Activated naive CD4-positive, alpha-beta T cell treated with anti-CD3 and anti-CD28 coated beads, Interleukin-2, amount 10 ng/mL, durations not matched to agents 7 days and 5 days (primary cell): ENCODE measurements at regions not wholly inside any gene's neighbourhood (a gene's known extent, or its start where the extent isn't known, plus 50 kb on each side); places are given as distances from the start of the nearest gene placed in this dataset.

Experiments used
- CTCF ChIA-PET: fragments of 350-600 bp; sonication (Branson Sonifier 250); formaldehyde crosslinking; loops from one replicate; lab custom pipeline; 2021; ENCODE audit warnings: antibody characterized with exemption; lab: Charles Lee
- DNase-seq: peaks from one replicate; pipeline ENCODE4 v3.0.0-alpha.2; 2020
- H3K27ac Mint-ChIP-seq: one replicate; pipeline ENCODE4 v1.8.0; 2021; ENCODE audit warnings: mild to moderate bottlenecking, moderate library complexity, mixed read lengths
- H3K27me3 Mint-ChIP-seq: one replicate; pipeline ENCODE4 v1.8.0; 2021; ENCODE audit warnings: mild to moderate bottlenecking, mixed read lengths
- H3K36me3 Mint-ChIP-seq: one replicate; pipeline ENCODE4 v1.8.0; 2021; ENCODE audit warnings: mixed read lengths
- H3K4me1 Mint-ChIP-seq: one replicate; pipeline ENCODE4 v1.8.0; 2021; ENCODE audit warnings: mixed read lengths
- H3K4me3 Mint-ChIP-seq: one replicate; pipeline ENCODE4 v1.8.0; 2021; ENCODE audit warnings: mild to moderate bottlenecking, moderate library complexity, mixed read lengths
- H3K9me3 Mint-ChIP-seq: one replicate; pipeline ENCODE4 v1.8.0; 2021; ENCODE audit warnings: mixed read lengths

DNA sequence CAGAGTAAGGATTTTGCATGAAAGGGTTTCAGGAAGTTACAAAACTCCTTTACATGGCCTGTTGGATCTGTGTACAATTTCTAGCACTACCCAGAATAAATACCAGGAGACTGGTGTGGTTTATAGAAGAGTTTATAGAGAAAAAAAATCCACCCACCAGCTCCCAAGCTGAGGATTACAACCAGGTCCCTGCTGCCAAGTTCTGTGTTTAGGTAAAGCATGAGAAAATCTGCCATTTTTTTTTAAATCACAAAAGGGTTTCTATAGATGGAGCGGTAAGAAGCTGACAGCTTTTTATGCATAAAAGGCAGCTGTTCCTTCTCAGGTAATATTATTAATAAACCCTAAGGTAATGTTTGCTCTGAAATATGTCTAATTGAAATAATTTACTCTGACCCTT lies 545.4 kb upstream of the ZEB2 start:
- H3K4me1 Mint-ChIP-seq: no peaks in the 10 kb centered on the region
- H3K9me3 Mint-ChIP-seq: no peaks in the 10 kb centered on the region
- H3K27me3 Mint-ChIP-seq: no peaks in the 10 kb centered on the region
- no peak overlapping the region for H3K4me3 Mint-ChIP-seq
- no peak for DNase-seq
- no peak overlapping the region for H3K27ac Mint-ChIP-seq
- no peaks in the 10 kb centered on the region for H3K36me3 Mint-ChIP-seq
- CTCF ChIA-PET: no interaction called here

DNA sequence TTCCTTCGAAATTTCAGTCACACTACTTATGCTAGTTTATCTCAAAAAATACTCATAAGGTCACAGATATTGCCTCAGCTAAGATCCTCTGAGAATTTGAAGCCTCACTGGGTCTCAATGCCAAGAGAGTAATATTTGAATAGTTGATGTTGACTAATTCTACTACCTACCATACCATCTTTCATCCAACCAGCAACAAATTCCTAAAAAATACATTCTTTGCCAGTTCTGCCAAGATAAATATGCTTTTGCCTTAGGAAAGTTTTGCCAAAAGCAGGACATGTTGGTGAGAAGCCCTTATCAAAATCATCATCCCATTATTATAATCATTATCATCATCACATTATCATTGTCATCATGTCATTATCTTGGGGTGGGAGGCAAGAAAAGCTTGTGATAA lies 544.6 kb upstream of the ZEB2 start:
- H3K36me3 Mint-ChIP-seq: no peaks in the 10 kb centered on the region
- no peak overlapping the region for H3K4me3 Mint-ChIP-seq
- no peak for DNase-seq
- H3K9me3 Mint-ChIP-seq: no peaks in the 10 kb centered on the region
- H3K27me3 Mint-ChIP-seq: no peaks in the 10 kb centered on the region
- CTCF ChIA-PET: no interaction called here
- H3K27ac Mint-ChIP-seq: no peak overlapping the region
- H3K4me1 Mint-ChIP-seq: no peaks in the 10 kb centered on the region

DNA sequence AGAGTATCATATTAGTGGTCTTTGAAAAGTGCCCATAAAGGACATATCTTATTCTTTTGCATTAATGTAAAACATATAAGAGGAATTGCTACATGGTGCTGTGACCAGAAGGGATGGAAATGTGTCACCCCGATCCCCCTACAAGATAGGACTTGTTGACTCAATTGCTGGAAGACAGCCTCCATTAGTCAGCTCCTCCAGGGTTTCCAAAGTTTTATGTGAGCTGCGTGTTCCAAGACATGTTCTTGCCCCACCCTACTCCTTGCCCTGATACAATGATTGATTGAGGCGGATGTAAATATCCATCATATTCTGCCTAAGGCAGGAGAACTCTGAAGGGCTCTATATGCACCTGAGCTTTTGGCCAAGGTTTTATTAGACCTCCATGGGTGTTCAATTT lies 541.0 kb upstream of the ZEB2 start:
- no peaks in the 10 kb centered on the region for H3K9me3 Mint-ChIP-seq
- CTCF ChIA-PET: no interaction called here
- no peaks in the 10 kb centered on the region for H3K4me1 Mint-ChIP-seq
- no peaks in the 10 kb centered on the region for H3K27me3 Mint-ChIP-seq
- no peak overlapping the region for H3K27ac Mint-ChIP-seq
- no peak for DNase-seq
- H3K4me3 Mint-ChIP-seq: no peak overlapping the region
- H3K36me3 Mint-ChIP-seq: no peaks in the 10 kb centered on the region

DNA sequence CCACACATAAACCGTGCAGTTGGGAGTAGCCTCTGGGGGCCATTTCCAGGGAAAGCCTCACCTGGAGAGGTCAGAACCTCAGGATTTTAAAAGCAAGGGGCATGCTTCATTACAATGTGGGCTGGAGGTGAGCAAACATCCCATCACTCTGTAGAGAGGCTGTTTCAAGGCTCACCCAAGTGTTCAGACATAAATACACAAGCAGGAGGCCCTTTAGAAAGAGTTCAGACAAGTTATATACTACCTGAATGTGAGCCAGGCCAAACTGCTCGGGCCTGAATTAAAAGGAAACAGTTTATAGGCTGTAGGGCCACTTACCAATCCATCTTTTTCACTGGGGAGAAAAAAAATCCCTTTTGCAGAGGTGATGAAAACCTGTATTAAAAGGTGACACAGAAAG lies 540.0 kb upstream of the ZEB2 start:
- H3K4me1 Mint-ChIP-seq: no peaks in the 10 kb centered on the region
- no peak overlapping the region for H3K27ac Mint-ChIP-seq
- H3K36me3 Mint-ChIP-seq: no peaks in the 10 kb centered on the region
- H3K4me3 Mint-ChIP-seq: no peak overlapping the region
- no peaks in the 10 kb centered on the region for H3K27me3 Mint-ChIP-seq
- CTCF ChIA-PET: no interaction called here
- H3K9me3 Mint-ChIP-seq: no peaks in the 10 kb centered on the region
- DNase-seq: no peak

DNA sequence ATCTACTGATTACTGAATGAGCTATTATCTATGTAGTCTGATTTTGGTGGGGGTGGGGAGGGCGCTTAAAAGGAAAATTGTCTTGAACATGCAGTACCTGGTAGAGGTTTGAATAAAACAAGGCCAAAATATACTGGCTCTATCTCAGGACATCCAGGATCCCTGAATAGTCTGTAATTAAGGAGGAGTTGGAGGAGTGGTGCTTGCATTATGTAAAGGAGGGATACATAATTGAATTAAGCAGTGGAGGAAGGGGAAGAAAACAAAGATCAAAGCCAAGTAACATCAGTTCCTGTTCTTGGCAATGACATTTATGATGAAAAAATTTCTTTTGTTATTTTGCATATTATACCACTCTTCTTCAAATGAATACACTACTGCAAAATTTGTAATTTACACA lies 539.4 kb upstream of the ZEB2 start:
- Mint-ChIP-seq H3K27me3 (no peaks in the 10 kb centered on the region), H3K4me1 (no peaks in the 10 kb centered on the region), H3K36me3 (no peaks in the 10 kb centered on the region), H3K27ac (no peak overlapping the region), H3K9me3 (no peaks in the 10 kb centered on the region), H3K4me3 (no peak overlapping the region)
- CTCF ChIA-PET: no interaction called here
- DNase-seq: no peak

DNA sequence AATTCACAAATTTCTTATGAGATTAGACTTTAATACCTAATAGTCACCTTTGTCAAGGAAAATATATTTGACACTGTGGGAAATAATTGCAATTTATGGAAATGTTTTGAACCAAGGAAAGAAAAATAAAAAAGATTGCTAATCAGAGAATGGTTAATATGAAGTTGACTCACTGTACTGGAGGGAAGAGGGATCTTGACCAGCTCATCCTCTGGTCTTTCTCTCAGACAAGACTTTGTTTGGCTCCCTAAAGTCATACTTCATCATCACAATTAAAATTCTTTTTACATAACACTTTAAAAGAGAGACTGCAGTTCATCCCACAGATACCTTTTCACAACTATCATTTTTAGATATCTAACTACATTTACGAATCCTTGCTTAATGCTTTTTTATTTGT lies 538.5 kb upstream of the ZEB2 start:
- Mint-ChIP-seq H3K9me3 (peaks cover 1% of the 10 kb centered on the region), H3K27me3 (no peaks in the 10 kb centered on the region), H3K4me1 (no peaks in the 10 kb centered on the region), H3K4me3 (no peak overlapping the region), H3K36me3 (no peaks in the 10 kb centered on the region), H3K27ac (no peak overlapping the region)
- CTCF ChIA-PET: no interaction called here
- DNase-seq: no peak

DNA sequence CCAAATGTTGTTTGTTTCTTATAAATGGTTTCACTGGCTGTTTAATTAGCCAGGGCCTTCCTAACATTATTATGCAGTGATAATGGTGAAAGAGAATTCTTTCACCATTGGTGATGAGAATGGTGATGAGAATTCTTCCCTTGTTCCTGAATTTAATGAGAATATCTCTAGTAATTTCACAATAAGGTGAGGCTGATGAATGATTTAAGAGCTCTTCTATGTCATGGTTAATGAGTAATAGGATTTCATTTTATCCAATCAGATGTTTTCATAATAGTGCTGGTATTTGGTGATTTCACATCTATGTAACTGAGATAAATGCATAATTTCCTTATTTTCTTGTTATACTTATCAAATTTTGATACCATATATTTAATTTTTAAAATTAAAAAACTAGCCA lies 535.7 kb upstream of the ZEB2 start:
- Mint-ChIP-seq H3K4me3 (no peak overlapping the region), H3K27ac (no peak overlapping the region), H3K36me3 (no peaks in the 10 kb centered on the region), H3K9me3 (peaks cover 1% of the 10 kb centered on the region), H3K4me1 (no peaks in the 10 kb centered on the region), H3K27me3 (no peaks in the 10 kb centered on the region)
- DNase-seq: no peak
- CTCF ChIA-PET: no interaction called here

DNA sequence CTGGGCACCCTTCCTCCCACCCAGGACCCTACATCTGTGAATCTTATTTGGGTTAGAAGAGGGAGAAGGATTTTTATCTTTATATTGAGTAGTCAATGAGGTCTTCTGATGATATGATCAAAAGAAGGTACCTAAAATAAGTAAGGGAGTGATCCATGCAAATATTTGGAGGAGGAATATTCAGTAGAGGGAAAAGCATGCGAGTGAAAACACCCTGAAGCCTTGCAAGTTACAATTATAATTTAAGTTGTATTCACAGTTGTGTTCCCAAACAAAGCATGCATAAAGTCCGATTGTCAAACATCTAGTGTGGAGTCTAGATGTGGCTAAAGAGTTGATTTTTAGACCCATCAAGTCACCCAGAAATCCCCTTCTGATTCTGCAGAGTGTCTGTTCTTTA lies 530.2 kb upstream of the ZEB2 start:
- no peak for DNase-seq
- Mint-ChIP-seq H3K27me3 (no peaks in the 10 kb centered on the region), H3K4me1 (no peaks in the 10 kb centered on the region), H3K27ac (no peak overlapping the region), H3K36me3 (no peaks in the 10 kb centered on the region), H3K4me3 (no peak overlapping the region), H3K9me3 (peaks cover 1% of the 10 kb centered on the region)
- CTCF ChIA-PET: no interaction called here

DNA sequence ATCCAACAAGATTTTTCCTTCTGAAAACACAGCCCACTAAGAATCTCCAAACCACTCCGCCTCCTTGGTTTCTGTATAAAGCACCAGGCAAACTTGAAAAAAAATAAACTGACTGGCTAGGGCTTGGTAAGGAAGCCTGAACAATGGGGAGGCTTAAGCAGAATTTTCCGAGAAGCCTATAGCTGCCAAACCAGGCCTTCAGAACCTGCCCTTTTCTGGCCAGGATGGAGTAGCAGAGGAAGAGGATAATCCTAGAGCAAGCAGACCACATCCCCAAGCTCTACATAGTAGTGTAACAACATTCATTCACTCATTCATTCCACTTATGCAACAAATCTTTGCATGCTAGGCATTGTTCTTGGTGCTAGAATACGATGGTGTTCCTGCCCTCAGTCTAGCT lies 529.6 kb upstream of the ZEB2 start:
- Mint-ChIP-seq H3K4me3 (no peak overlapping the region), H3K27me3 (no peaks in the 10 kb centered on the region), H3K4me1 (no peaks in the 10 kb centered on the region), H3K36me3 (no peaks in the 10 kb centered on the region), H3K27ac (no peak overlapping the region), H3K9me3 (peaks cover 1% of the 10 kb centered on the region)
- DNase-seq: no peak
- CTCF ChIA-PET: no interaction called here

DNA sequence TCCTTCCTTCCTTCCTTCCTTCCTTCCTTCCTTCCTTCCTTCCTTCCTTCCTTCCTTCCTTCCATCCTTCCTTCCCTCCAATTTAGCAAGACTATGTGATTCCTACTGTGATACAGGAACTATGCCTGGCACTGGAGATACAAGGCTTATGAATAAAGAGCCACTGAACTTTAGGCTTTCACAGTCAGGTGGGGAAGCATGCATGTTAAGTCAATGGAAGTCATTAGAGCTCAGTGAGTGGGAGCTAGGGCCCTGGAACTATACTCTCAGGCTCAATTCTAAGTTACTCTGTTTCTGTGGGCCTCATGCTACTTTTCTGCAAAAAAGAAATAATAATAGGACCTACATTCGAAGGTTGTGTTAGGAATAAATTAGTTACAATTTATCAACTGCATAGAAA lies 527.6 kb upstream of the ZEB2 start:
- H3K4me3 Mint-ChIP-seq: no peak overlapping the region
- no peaks in the 10 kb centered on the region for H3K27me3 Mint-ChIP-seq
- no peak overlapping the region for H3K27ac Mint-ChIP-seq
- CTCF ChIA-PET: no interaction called here
- no peak for DNase-seq
- no peaks in the 10 kb centered on the region for H3K4me1 Mint-ChIP-seq
- no peaks in the 10 kb centered on the region for H3K9me3 Mint-ChIP-seq
- H3K36me3 Mint-ChIP-seq: no peaks in the 10 kb centered on the region

DNA sequence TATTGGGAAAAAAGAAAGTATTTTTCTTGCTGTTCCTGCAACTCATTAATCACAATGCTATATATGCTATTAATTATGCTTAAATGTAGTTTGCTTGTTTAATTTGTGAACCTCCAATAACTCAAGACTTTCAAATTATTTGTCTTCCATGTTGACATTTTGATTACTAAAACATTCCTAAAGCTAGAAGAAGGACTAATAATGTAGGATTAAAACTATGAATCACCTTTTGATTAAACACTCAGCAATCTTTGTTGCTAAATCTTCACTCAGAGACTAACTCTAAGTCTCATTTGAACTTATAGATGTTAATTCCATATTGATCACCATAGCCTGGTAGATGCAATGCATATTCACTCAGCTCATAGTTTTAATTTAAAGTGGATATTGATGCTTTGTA lies 524.6 kb upstream of the ZEB2 start:
- H3K36me3 Mint-ChIP-seq: no peaks in the 10 kb centered on the region
- no peaks in the 10 kb centered on the region for H3K4me1 Mint-ChIP-seq
- no peak overlapping the region for H3K27ac Mint-ChIP-seq
- DNase-seq: no peak
- H3K27me3 Mint-ChIP-seq: no peaks in the 10 kb centered on the region
- H3K4me3 Mint-ChIP-seq: no peak overlapping the region
- H3K9me3 Mint-ChIP-seq: no peaks in the 10 kb centered on the region
- CTCF ChIA-PET: no interaction called here

DNA sequence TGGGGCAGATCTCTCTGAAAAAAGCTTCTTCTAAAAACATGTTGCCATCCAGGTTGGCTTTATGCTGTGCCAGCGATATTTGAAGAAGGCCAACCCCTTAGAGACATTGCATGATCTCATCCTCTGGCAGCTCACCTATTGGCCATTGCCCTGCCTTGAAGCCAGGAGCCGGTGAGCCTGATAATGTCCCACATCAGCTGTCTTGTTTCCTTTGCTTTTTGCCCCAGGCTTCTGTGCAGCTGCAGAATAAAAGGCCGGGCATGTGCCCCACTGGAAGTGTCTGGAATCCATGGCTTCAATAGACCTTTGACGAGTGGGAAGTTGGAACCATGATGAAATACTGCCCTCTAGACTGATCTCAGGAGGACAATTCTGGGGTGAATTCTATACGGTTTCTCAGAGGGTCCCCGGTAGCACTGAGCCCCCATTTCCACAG lies 523.5 kb upstream of the ZEB2 start:
- no peaks in the 10 kb centered on the region for H3K4me1 Mint-ChIP-seq
- H3K4me3 Mint-ChIP-seq: no peak overlapping the region
- no peaks in the 10 kb centered on the region for H3K36me3 Mint-ChIP-seq
- CTCF ChIA-PET: interaction anchor here (0.6 kb wide), 1 partner anchor 263 kb away, joined by 6 read pairs; no protein-coding TSS in a partner anchor
- H3K27me3 Mint-ChIP-seq: no peaks in the 10 kb centered on the region
- no peak for DNase-seq
- H3K27ac Mint-ChIP-seq: no peak overlapping the region
- no peaks in the 10 kb centered on the region for H3K9me3 Mint-ChIP-seq

DNA sequence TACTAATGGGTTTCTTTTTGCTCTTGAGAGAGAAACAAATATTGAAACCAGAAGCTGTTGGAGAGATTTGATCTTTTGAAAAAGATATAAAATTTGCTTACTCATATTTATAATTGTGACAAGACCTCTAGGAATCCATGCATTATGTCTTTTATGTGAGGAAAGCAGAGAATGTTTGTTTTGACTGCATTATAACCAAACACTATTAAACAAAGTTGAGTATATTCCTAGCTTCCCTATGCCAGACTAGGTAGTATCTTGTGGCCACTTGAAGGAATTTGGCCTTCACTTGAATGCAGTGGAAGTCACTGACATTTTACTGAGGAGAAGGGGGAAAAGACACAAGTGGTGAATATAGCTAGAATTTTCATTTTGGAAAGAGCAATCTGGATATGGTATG lies 521.8 kb upstream of the ZEB2 start:
- H3K4me3 Mint-ChIP-seq: no peak overlapping the region
- H3K27me3 Mint-ChIP-seq: no peaks in the 10 kb centered on the region
- H3K27ac Mint-ChIP-seq: no peak overlapping the region
- CTCF ChIA-PET: no interaction called here
- no peak for DNase-seq
- H3K36me3 Mint-ChIP-seq: no peaks in the 10 kb centered on the region
- no peaks in the 10 kb centered on the region for H3K4me1 Mint-ChIP-seq
- no peaks in the 10 kb centered on the region for H3K9me3 Mint-ChIP-seq

DNA sequence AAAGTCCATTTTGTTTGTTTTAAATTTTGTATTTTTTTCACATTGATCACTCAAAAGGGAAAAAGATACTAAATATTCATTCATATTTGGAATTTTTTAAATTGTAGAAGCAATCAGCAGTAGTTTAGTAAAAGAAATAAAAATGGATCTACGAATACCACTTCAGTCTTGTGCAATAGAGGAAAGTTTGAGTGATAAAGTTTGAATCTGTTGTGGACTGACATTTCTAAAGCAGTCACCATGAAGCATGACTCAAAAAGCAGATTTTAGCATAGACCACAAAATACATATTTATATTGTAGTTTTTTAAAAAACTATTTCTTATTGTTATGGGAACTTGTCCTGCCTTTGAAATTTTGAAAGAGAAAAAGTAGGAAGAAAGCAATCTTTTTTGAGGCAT lies 520.5 kb upstream of the ZEB2 start:
- DNase-seq: no peak
- no peak overlapping the region for H3K4me3 Mint-ChIP-seq
- CTCF ChIA-PET: no interaction called here
- H3K36me3 Mint-ChIP-seq: no peaks in the 10 kb centered on the region
- H3K27ac Mint-ChIP-seq: no peak overlapping the region
- no peaks in the 10 kb centered on the region for H3K9me3 Mint-ChIP-seq
- H3K4me1 Mint-ChIP-seq: no peaks in the 10 kb centered on the region
- H3K27me3 Mint-ChIP-seq: no peaks in the 10 kb centered on the region

DNA sequence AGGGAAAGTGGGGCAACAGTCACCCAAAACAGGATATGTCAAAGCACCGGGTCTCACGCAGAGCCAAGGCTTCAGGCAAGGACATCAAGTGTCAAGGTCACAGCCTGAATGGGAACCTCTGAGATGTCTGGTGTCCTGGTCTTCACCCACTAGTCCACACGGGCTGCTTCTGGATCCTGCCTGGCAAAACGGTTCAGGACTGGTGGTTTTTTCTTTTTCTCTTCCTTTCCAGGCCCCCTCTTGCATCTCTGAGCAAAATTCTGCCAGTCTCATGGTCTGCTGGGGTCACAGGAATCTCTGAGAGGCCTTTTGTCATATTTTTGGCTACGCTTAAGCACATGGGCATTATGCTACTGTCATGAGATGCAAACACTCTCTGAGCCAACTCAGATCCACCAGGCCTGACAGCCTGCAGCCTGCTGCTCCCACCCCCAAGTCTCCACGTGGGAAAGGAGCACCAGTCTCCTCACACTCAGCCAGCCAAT lies 518.2 kb upstream of the ZEB2 start:
- no peaks in the 10 kb centered on the region for H3K36me3 Mint-ChIP-seq
- no peaks in the 10 kb centered on the region for H3K4me1 Mint-ChIP-seq
- H3K4me3 Mint-ChIP-seq: no peak overlapping the region
- H3K27me3 Mint-ChIP-seq: no peaks in the 10 kb centered on the region
- no peak overlapping the region for H3K27ac Mint-ChIP-seq
- DNase-seq: no peak
- H3K9me3 Mint-ChIP-seq: no peaks in the 10 kb centered on the region
- CTCF ChIA-PET: no interaction called here

DNA sequence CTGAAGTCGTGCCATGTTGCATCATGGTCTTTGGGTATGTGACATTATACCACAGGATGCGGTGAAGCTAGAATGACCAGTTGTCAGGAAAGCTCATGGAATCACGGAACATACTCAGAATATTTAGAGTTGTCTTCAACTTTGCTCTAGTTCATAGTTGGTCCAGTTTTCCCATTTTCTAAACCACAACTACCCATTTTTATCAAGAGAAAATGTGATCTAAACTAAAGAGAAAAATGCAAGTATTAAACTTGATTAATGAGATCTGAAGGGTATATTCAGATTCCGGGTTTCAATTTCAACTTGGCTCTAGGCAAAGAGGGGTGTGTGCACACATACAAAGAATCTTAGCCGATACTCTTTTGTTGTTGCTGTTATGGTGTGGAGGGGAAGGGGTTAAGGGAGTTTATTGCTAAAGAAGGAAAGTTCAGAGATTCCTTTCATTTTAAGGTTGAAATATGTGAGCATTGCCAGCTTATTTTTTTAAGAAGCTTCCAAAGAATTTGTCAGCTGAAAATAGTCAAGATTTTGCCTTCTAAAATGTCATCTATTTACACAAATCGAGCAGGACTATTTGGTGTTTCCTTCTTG lies 516.6 kb upstream of the ZEB2 start:
- H3K36me3 Mint-ChIP-seq: no peaks in the 10 kb centered on the region
- no peaks in the 10 kb centered on the region for H3K9me3 Mint-ChIP-seq
- DNase-seq: no peak
- CTCF ChIA-PET: no interaction called here
- H3K4me1 Mint-ChIP-seq: no peaks in the 10 kb centered on the region
- H3K27me3 Mint-ChIP-seq: no peaks in the 10 kb centered on the region
- no peak overlapping the region for H3K4me3 Mint-ChIP-seq
- H3K27ac Mint-ChIP-seq: no peak overlapping the region
